HG03280 (cell line): ENCODE measurements at regions not wholly inside any gene's neighbourhood (a gene's known extent, or its start where the extent isn't known, plus 50 kb on each side); places are given as distances from the start of the nearest gene placed in this dataset.

Experiments
- ATAC-seq: cut with Tn5 transposase; IDR thresholded peaks from one replicate; pipeline ENCODE4 v1.9.1; 2021; ENCODE audit warnings: mild to moderate bottlenecking, moderate library complexity; ENCODE audit not compliant: unreplicated experiment

- no peak for ATAC-seq
These were observed 512.2 kb upstream of the ALCAM start for GRCh38 chr3:104854468-104854867.

DNA sequence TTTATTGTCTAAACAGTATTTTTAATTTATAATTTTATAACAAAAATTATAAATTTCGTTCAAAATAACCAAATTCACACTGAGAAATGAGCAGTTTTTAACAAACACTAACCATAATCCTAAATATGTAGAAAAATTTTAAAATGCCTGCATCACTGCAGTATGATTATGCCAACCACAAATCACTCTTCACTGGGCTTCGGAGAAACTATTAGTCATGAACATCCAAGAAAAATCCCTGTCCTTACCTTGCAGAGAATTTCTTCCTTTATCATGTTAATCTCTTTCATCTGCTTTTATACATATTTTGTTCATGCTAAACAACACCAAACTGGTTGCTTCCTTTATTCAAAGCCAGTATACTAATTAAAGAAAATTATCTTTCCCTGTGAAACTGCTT, 511.0 kb upstream of the ALCAM start:
- no peak for ATAC-seq

GRCh38 chr3:104856741-104857140, 510.0 kb upstream of the ALCAM start:
- no peak for ATAC-seq

- ATAC-seq = no peak
These were observed 498.4 kb upstream of the ALCAM start for GRCh38 chr3:104868291-104868690.

DNA sequence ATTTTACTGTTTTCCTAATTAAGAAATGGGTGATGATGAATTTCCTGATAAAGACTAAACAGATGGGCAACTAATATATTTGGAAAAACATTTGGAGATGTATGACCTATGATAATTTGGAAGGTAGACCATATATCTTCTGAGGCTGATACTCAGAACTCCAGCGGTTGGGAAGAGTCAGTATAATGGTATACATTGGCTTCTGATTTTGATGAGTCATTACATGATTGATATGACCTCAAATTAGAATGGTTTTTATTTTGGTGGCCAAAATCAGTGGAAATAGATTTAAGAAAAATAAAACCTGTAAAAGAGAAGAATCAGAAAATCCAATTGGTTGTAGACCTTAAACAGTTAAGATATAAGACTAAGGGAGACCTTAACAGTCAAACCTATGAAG, 496.4 kb upstream of the ALCAM start:
- no peak for ATAC-seq

DNA sequence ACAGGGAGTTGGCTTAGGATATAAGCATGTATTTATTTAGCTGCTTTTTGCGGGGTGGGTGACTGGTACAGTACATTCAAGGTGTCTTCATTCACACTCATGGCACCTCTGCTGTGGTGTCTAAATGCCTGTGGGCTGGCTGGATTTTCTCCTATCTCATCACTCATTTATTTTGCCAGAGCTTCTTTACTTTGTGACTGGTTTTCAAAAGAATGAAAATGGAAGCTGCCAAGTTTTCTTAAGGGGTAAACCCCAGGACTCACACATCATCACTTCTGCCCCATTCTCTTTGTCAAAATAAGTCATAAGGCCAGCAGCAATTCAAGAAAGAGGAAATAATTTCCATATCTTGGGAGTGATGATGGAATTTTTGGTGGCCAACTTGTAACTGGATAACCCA, 493.4 kb upstream of the ALCAM start:
- ATAC-seq = no peak

DNA sequence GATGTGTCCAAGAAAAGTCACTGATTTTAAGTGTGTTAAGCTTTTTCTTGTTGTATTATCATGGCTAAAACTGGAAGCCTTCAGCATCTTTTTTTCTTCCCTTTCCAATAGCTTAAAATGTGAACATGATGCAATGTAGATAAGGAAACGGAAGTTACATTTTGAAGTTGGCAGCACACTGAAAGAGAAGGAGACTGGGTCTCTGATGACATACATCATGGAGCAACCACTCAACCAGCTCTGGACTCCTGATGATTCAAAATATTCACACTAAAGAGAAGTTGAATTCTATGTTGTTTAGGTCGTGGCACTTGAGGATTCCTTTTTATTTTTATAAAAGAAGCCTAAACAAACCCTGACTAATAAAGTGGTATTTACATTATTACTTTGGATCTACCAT, 488.3 kb upstream of the ALCAM start:
- no peak for ATAC-seq

DNA sequence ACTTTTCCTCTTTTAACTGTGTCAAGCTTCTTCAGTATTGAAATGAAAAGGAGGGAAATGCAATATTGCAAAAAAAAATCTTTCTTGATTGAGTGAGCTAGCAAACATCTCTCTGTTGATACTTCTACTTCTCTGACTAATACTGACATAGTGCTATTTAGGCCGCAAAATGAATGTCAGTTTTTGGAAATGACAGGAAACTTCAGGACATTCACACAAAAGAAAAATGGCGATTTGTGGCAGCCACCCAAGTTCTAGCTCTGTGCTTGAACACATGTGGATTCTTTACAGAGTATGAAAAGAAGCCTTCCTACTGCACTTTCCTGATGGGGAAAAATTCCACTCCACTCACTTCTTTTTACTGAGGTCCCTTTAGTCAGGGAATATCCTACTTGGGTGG, 486.8 kb upstream of the ALCAM start:
- ATAC-seq = no peak

DNA sequence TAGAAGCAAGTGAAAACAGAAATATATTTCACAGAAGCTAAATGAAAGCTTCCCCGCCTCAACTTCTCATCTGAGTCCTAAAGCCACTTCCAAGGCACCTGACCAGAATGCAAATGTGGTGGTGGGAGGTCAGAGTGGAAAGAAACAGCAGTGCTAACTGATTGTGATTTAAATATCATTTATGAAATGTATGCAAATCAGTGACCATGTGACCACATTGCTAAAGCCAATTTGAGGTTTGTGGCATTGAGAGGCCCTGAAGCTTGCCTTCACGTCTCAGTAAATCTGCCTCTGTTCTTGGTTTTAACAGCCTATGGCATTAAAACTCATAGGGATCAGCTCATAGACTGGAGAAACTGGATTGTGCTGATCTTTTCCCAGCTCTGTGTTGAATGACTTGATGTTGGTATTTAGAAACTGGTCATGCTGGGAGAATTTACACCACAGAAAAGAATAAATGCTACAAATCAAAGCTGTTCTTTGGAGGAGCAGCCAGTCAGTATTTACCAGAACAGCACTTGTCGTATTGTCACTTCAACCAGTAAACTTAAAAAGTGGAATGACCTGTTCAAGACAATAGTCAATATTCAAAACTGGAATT, 481.4 kb upstream of the ALCAM start:
- ATAC-seq = no peak

- ATAC-seq = no peak
These were observed 480.3 kb upstream of the ALCAM start for GRCh38 chr3:104886220-104886995.

DNA sequence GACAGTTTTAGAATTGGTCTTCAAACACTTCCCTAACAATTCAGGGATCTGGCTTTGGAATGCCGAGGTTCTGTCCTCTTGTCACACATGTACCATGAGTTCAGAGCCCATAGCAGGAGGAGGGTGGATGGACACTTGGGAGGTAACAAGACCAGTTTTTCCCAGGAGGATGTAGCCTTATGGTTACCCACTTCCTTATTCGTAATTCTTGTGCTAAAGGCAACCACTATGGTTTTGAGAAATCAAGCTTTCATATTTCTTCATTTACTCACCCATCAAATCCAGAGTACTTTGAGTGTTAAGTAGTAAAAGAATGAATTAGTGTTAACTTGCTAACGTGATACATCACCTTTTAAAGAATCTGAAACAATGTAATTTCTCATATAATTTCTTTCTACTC, 479.6 kb upstream of the ALCAM start:
- ATAC-seq = no peak

- no peak for ATAC-seq
These were observed 479.1 kb upstream of the ALCAM start for GRCh38 chr3:104887619-104888018.

GRCh38 chr3:104892044-104892443, 474.7 kb upstream of the ALCAM start:
- ATAC-seq = no peak

- no peak for ATAC-seq
These were observed 470.1 kb upstream of the ALCAM start for GRCh38 chr3:104896624-104897023.

GRCh38 chr3:104901396-104901795, 465.3 kb upstream of the ALCAM start:
- no peak for ATAC-seq

- no peak for ATAC-seq
These were observed 463.6 kb upstream of the ALCAM start for GRCh38 chr3:104903064-104903463.

DNA sequence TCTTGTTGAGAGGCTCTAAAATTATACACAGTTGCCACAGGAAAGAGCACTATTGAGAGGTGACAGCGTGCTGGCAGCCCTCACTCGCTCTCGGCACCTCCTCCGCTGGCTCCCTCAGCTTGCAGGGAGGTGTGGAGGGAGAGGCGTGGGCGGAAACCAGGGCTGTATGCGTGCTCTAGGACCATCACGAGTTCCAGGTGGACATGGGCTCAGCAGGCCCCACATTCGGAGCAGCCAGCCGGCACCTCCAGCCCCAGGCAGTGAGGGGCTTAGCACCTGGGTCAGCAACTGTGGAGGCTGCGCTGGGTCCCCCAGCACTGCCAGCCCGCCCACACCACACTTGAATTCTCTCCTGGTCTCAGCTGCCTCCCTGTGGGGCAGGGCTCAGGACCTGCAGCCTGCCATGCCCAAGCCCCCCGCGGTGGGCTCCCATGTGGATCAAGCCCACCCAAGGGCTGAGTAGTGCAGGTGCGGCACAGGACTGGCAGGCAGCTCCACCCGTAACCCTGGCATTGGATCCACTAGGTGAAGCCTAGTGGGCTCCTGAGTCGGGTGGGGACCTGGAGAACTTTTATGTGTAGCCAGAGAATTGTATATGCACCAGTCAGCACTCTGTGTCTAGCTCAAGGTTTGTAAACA, 460.6 kb upstream of the ALCAM start:
- ATAC-seq = no peak

DNA sequence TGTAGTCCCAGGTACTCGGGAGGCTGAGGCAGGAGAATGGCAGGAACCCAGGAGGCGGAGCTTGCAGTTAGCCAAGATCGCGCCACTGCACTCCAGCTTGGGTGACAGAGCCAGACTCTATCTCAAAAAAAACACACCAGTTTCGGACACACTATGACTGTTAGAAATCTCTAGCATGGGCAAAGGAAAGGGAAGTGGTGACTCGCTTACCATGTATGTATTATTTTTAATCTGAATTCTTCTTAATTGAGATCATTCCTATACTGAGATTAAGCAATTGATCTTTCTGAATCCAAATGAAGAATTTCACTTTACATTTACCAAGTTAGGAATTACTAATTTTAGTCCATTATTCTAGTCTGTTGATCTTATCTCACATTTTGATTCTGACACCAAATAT, 459.2 kb upstream of the ALCAM start:
- no peak for ATAC-seq

- ATAC-seq = no peak
These were observed 457.9 kb upstream of the ALCAM start for GRCh38 chr3:104908761-104909160.

GRCh38 chr3:104909198-104909597, 457.5 kb upstream of the ALCAM start:
- ATAC-seq = no peak

DNA sequence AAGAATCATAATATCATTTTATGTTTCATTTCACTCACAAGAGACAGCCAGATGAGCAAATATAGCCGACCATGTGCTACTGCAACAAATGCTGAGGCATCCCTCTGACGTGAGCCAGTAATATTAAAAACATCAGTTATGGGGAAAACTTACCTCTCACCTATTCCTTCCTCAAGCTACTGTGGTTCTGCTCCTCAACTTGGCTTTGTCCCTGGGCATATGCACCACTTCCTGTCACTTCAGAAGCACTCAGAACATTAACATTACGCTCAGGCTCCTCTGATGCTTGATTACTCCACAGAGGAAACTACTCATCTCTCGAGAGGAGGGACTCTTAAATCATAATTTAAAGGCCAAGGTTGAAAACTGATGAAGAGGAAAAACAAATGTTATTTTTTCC, 457.0 kb upstream of the ALCAM start:
- no peak for ATAC-seq

DNA sequence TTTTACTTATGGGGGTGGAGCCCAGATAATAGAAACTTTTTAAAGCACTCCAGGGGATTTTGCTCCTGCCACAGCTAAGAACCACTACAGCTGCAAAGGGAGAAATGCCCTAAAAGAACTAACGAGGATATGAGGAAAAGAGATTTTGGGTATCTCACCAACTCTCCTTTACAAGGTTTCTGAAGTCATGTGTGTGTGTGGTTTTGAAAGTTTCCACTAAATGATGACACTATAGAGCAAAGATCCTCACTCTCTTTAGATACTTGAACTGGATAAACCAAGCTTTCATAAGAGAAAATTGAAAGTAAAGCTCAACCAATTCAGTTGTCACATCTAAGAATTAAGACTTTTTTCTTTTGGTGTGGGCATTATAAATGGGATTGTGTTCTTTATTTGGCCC, 455.3 kb upstream of the ALCAM start:
- no peak for ATAC-seq
